ENCODE measurements at regions not wholly inside any gene's neighbourhood (a gene's known extent, or its start where the extent isn't known, plus 50 kb on each side); places are given as distances from the start of the nearest gene placed in this dataset.
A peak's percentile ranks its signal among the peaks of the same experiment; 100 is the strongest.

DNA sequence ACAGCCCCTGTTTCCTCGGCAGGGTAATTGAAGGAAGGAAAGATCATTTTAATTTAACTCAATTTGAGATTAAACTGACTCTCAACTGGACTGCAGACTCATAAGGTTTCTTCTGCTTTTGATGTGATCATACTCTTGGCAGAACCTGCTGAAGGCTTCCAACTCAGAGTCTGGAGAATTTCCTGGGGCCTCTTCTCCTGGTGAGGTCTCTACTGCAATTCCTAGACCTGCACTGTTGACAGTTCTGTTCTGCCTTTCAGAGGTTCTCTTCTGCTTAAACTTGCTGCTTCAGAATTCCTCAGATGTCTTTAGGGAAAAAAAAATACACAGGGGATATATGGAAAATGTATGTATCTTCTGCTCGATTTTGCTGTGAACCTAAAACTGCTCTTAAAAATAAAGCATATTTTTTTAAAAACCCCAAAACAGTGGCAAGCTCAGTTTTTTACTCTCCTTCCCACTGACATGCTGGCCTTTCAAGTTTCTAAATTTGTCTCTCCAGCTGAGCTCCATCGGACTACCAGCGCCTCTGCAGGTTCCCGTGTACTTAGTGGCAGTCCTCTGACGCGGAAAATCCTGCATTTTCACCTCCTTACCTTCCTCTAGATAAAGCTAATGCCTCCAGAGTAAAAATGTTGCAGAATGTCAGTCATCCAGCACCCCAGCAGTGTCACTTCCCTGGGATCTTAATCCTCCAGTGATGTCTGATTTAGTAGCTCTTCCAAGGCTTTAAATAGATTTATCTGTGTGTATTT lies 733.5 kb upstream of the SGCG start:
- H4K20me1 ChIP-seq (ENCODE audit: control insufficient read depth, extremely low read depth, insufficient read depth, low read length): no peaks in the 10 kb centered on the region
- no peaks in the 10 kb centered on the region for H3K27me3 ChIP-seq (ENCODE audit: control insufficient read depth, insufficient read depth, low read length)
- no peaks in the 10 kb centered on the region for H3K4me1 ChIP-seq (ENCODE audit: control insufficient read depth, extremely low read depth, insufficient read depth, low read length)
- H3K9me3 ChIP-seq (ENCODE audit: control insufficient read depth, insufficient read depth, low read depth, low read length): no peaks in the 10 kb centered on the region
- H3K4me3 ChIP-seq (replicated peaks in 1 of 4; ENCODE audit: control extremely low read depth in 1 of 4, insufficient read depth in 1 of 4, low read depth in 3 of 4, low read length in 4 of 4): no peak overlapping the region
- H3K36me3 ChIP-seq (ENCODE audit: control insufficient read depth, insufficient read depth, low read length): no peaks in the 10 kb centered on the region
- TF ChIP-seq EZH2 (IDR thresholded peaks at IDR 0.05; ENCODE audit: low read length, missing control alignments): no peak
- TF ChIP-seq, protein P1, sequence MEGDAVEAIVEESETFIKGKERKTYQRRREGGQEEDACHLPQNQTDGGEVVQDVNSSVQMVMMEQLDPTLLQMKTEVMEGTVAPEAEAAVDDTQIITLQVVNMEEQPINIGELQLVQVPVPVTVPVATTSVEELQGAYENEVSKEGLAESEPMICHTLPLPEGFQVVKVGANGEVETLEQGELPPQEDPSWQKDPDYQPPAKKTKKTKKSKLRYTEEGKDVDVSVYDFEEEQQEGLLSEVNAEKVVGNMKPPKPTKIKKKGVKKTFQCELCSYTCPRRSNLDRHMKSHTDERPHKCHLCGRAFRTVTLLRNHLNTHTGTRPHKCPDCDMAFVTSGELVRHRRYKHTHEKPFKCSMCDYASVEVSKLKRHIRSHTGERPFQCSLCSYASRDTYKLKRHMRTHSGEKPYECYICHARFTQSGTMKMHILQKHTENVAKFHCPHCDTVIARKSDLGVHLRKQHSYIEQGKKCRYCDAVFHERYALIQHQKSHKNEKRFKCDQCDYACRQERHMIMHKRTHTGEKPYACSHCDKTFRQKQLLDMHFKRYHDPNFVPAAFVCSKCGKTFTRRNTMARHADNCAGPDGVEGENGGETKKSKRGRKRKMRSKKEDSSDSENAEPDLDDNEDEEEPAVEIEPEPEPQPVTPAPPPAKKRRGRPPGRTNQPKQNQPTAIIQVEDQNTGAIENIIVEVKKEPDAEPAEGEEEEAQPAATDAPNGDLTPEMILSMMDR (conservative IDR thresholded peaks at IDR 0.05 in 1 of 2, IDR thresholded peaks at IDR 0.05 in 1 of 2; ENCODE audit: low read depth in 1 of 2, low read length in 2 of 2): no peak
- H3K4me2 ChIP-seq (ENCODE audit: extremely low read depth, insufficient read depth, low read length): no peak overlapping the region
- DNase-seq (ENCODE audit: low read depth in 2 of 2): no peak
- H3K9ac ChIP-seq (ENCODE audit: insufficient read depth, low read length): no peak overlapping the region
- no peak overlapping the region for H2AFZ ChIP-seq (ENCODE audit: low read length)
- no peaks in the 10 kb centered on the region for H3K79me2 ChIP-seq (ENCODE audit: control insufficient read depth, insufficient read depth, low read length)
- no peak overlapping the region for H3K27ac ChIP-seq (ENCODE audit: insufficient read depth, low read length)

DNA sequence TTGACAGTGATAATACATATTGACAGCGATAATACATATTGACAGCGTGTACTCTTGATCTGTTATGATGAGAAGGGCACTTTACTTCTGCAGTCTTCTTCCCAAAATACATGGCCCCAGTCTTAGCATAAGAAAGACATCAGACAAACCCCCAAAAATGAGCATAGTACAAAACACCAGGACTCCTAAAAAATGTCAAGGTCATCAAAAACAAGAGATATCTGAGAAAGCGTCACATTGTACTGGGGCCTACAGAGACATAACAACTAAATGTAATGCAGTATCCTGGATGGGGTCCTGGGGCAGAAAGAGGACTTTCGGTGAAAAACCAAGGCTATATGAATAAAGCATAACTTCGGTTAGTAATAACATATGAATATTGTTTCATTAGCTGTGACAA lies 731.5 kb upstream of the SGCG start:
- H3K79me2 ChIP-seq (ENCODE audit: control insufficient read depth, insufficient read depth, low read length): no peaks in the 10 kb centered on the region
- TF ChIP-seq, protein P1 (conservative IDR thresholded peaks at IDR 0.05 in 1 of 2, IDR thresholded peaks at IDR 0.05 in 1 of 2; ENCODE audit: low read depth in 1 of 2, low read length in 2 of 2): no peak
- TF ChIP-seq EZH2 (IDR thresholded peaks at IDR 0.05; ENCODE audit: low read length, missing control alignments): no peak
- no peak overlapping the region for H3K9ac ChIP-seq (ENCODE audit: insufficient read depth, low read length)
- no peaks in the 10 kb centered on the region for H3K4me1 ChIP-seq (ENCODE audit: control insufficient read depth, extremely low read depth, insufficient read depth, low read length)
- no peak for DNase-seq (ENCODE audit: low read depth in 2 of 2)
- H4K20me1 ChIP-seq (ENCODE audit: control insufficient read depth, extremely low read depth, insufficient read depth, low read length): no peaks in the 10 kb centered on the region
- H3K4me2 ChIP-seq (ENCODE audit: extremely low read depth, insufficient read depth, low read length): no peak overlapping the region
- no peaks in the 10 kb centered on the region for H3K9me3 ChIP-seq (ENCODE audit: control insufficient read depth, insufficient read depth, low read depth, low read length)
- H3K27me3 ChIP-seq (ENCODE audit: control insufficient read depth, insufficient read depth, low read length): no peaks in the 10 kb centered on the region
- no peak overlapping the region for H3K4me3 ChIP-seq (replicated peaks in 1 of 4; ENCODE audit: control extremely low read depth in 1 of 4, insufficient read depth in 1 of 4, low read depth in 3 of 4, low read length in 4 of 4)
- H3K27ac ChIP-seq (ENCODE audit: insufficient read depth, low read length): no peak overlapping the region
- no peaks in the 10 kb centered on the region for H3K36me3 ChIP-seq (ENCODE audit: control insufficient read depth, insufficient read depth, low read length)
- no peak overlapping the region for H2AFZ ChIP-seq (ENCODE audit: low read length)

DNA sequence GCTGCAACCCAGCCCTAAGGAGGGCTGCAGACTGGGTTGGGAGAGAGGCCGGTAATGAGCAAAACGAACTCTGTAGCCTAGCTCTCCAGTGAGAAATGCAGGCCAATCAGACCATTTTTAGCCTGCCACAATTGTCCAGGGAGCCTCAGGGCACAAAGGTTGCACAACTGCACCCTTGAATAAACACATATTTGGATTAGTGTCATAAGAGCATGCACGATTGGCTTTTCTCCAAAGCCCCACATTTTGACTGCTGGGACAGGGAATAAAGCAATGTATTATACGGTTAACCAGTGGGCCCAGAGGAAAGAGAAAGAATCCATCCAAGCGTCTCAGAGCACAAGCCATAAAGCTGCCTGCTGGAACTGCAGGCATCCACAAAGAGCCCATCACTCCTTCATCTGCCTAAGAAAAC lies 729.4 kb upstream of the SGCG start:
- Histone ChIP-seq H3K4me3 (replicated peaks in 1 of 4; ENCODE audit: control extremely low read depth in 1 of 4, insufficient read depth in 1 of 4, low read depth in 3 of 4, low read length in 4 of 4) (no peak overlapping the region), H4K20me1 (ENCODE audit: control insufficient read depth, extremely low read depth, insufficient read depth, low read length) (no peaks in the 10 kb centered on the region), H3K9ac (ENCODE audit: insufficient read depth, low read length) (no peak overlapping the region), H3K79me2 (ENCODE audit: control insufficient read depth, insufficient read depth, low read length) (no peaks in the 10 kb centered on the region), H3K27me3 (ENCODE audit: control insufficient read depth, insufficient read depth, low read length) (no peaks in the 10 kb centered on the region), H2AFZ (ENCODE audit: low read length) (no peak overlapping the region), H3K4me1 (ENCODE audit: control insufficient read depth, extremely low read depth, insufficient read depth, low read length) (no peaks in the 10 kb centered on the region), H3K4me2 (ENCODE audit: extremely low read depth, insufficient read depth, low read length) (no peak overlapping the region), H3K27ac (ENCODE audit: insufficient read depth, low read length) (no peak overlapping the region), H3K36me3 (ENCODE audit: control insufficient read depth, insufficient read depth, low read length) (no peaks in the 10 kb centered on the region), H3K9me3 (ENCODE audit: control insufficient read depth, insufficient read depth, low read depth, low read length) (no peaks in the 10 kb centered on the region)
- no peak for TF ChIP-seq EZH2 (IDR thresholded peaks at IDR 0.05; ENCODE audit: low read length, missing control alignments)
- TF ChIP-seq, protein P1 (conservative IDR thresholded peaks at IDR 0.05 in 1 of 2, IDR thresholded peaks at IDR 0.05 in 1 of 2; ENCODE audit: low read depth in 1 of 2, low read length in 2 of 2): no peak
- peak in 1 of 2 donors; percentile 39 for DNase-seq (ENCODE audit: low read depth in 2 of 2)
